GM21423 (cell line): ENCODE measurements at regions not wholly inside any gene's neighbourhood (a gene's known extent, or its start where the extent isn't known, plus 50 kb on each side); places are given as distances from the start of the nearest gene placed in this dataset.
"Not testable (repeated sequence)": the region's sequence is repeated elsewhere in the genome, so short reads cannot be mapped to it uniquely, and the experiment has no call there.

Experiments used
- ATAC-seq: cut with Tn5 transposase; IDR thresholded peaks from one replicate; pipeline ENCODE4 v1.9.1; 2021; ENCODE audit warnings: mild to moderate bottlenecking, moderate library complexity; ENCODE audit not compliant: unreplicated experiment

- ATAC-seq, result no peak
Observed at GRCh38 chr6:9744119-9744518, 670.8 kb downstream of the TFAP2A start.

GRCh38 chr6:9732056-9732455 is 682.8 kb downstream of the TFAP2A start:
- no peak for ATAC-seq

DNA sequence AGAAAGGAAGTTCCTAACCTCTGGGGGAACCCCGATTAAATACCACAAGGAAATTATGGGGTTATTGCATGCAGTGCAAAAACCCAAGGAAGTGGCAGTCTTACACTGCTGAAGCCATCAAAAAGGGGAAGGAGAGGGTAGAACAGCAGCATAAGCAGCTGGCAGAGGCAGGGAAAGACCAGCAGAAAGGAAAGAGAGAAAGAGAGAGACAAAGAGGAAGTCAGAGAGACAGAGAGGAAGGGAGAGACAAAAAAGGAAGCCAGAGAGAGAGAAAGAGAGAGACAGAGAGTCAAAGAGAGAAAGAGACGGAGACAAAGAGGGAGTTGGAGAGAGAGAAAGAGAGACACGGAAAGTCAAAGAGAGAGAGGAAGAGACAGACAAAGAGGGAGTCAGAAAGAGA is 689.1 kb downstream of the TFAP2A start:
- not testable (repeated sequence) for ATAC-seq

GRCh38 chr6:9717568-9717967 is 697.3 kb downstream of the TFAP2A start:
- no peak for ATAC-seq

GRCh38 chr6:9711365-9711764 is 703.5 kb downstream of the TFAP2A start:
- ATAC-seq, result no peak

GRCh38 chr6:9710574-9710973 is 704.3 kb downstream of the TFAP2A start:
- no peak for ATAC-seq

- ATAC-seq, result no peak
Observed at GRCh38 chr6:9708600-9708999, 706.3 kb downstream of the TFAP2A start.

DNA sequence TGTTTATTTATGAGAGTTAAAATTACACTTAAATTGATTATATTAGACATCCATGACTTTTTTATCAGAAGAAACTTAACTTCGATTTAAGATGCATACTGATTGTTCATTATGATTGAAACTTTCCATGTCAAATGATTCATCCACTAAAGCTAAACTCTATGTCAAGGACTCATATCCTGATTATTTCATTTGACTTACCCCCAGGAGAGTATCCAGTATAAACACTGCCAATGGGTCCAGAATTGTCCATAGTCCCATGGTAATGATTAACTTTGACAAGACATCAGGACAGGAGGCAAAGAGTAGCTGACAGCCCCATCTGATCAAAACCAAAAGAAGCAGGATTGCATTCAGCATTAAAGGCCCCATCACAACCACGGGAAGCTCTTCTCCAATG is 709.9 kb downstream of the TFAP2A start:
- no peak for ATAC-seq

DNA sequence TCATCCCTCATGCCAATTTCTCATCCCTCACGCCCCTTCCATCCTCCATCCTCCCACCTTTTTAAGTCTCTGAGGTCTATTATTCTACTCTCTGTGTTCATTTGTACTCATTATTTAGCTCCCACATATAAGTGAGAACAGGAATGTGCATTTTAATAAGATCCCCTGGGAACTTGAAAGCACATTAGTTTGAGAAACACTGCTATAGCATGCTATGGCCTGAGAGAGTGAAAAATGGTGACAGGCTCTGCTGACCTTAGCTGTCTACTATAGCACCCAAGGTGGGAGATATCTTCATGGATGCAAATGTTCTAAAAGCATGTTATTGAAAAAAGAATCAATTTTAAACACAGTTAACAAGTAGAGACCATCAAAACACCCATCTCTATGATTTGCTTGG is 712.0 kb downstream of the TFAP2A start:
- ATAC-seq, result no peak

GRCh38 chr6:9699888-9700287 is 715.0 kb downstream of the TFAP2A start:
- no peak for ATAC-seq

DNA sequence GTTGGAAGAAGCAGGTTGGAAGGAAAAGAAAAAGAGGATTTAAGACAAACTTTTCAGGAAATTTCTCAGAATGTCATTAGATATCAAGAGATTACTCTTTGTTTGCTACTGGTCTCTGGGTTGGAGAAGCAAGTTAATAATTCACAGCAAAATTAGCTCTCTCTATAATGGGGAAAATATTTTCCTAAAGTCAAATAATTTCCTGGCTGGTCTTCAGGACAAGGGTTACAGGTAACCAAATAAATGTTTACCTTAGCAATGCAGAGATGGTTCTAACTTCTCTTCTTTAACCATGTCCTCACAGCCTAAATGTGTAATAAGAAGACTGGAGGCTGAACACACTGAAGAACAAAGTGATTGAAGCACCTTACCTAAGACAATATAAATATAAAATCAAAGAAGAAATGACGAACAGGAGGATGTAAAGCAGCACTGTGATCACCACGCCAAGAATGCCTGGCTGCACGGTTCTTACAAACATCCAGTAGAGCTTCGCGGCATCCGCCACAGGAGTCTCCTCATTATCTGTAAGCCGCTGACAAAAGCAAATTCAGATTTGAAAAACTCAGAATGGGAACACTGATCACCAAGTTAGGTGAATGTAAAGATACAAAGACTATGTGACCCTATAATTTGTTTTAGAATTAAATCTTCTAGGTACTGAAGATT is 717.5 kb downstream of the TFAP2A start:
- no peak for ATAC-seq

DNA sequence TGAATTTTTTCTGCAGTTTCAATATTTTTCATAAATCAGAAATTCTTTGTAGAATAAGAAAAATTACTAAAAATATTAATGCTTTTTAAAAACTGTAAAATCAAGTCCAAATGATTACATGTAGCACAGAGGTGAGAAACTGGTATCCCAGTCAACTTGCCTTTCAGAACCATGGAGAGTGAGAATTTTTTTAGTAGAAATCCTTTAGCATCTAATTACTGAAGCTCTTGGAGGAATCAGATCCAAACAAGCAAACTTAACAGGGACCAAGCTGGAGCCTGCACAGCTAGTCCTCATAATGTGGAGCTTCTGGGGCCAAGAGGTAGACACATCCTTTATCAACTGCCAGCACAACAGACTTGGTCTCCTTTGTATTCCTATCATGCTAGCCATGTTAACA is 724.5 kb downstream of the TFAP2A start:
- no peak for ATAC-seq

- ATAC-seq, result not testable (repeated sequence)
Observed at GRCh38 chr6:9680727-9681126, 734.1 kb downstream of the TFAP2A start.

GRCh38 chr6:9675122-9675521 is 739.8 kb downstream of the TFAP2A start:
- ATAC-seq, result no peak

DNA sequence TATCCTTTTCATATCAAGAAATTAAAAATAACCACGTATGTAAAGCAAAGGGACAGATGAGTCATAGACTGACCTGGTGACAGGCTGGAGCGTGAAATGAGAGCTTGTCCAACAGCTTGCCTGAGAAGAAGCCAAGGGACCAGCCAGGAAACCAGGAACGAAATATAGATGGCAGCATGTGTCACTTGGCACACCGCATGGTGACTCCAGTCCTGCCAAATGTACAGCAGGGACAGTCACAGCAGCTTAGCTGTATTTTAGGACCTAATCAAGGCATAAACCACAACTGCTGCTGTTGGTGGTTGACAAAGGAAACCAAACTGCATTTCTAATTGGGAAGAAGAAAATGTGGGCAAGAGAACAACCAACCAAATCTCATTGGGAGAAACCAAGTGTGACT is 755.0 kb downstream of the TFAP2A start:
- ATAC-seq, result no peak

- no peak for ATAC-seq
Observed at GRCh38 chr6:9657994-9658393, 756.9 kb downstream of the TFAP2A start.

- ATAC-seq, result no peak
Observed at GRCh38 chr6:9647599-9647998, 767.3 kb downstream of the TFAP2A start.

DNA sequence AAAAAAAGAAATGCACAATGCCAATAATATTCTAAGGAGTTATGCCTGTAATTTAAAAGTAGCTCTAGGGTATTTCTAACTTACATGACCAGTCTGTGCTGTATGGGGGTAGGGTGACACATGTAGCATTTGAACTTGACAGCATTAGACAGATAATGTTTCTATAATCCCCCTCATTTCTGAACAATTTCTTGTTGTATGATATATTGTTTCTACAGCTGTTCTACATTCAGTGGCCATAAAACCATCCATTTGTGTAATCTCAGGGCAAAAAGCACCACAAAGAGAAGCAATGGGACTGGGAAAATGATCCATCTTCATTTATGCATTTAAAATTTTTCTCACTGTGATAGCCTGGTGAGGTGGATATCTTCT is 767.8 kb downstream of the TFAP2A start:
- no peak for ATAC-seq

DNA sequence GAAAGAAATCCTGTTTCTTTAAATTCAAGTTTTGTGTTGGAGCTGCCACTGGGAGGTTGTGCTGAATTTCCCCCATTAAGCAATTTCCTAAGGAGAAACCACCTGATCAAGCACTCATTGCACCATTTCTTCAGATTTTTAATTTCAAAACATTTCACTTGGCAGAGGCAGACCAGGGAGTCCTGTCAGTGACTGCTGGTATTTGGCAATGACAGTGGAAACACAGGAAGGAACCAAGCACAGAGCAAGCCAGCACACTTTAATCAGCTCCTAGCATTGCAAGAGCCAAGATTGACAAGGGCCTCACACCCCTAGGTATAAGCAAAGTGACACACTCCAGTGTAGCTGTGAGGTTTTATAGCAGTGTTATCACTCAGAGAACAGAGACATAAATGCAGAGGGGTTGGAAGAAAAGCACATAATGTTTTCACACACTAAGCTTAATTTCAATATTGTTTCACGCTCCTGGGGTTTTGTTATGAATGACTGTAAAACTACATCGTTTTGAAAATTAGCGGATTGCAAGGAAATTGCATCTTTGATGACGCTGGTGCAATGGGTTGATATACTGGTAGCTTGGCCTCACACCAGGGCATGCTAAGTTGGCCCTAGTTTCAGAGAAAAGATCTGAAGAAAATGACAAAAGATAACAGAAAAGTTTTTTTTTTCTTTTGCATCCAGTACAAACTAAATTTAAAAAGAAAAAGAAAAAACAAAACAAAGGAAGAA is 768.4 kb downstream of the TFAP2A start:
- ATAC-seq, result no peak

GRCh38 chr6:9638861-9639260 is 776.0 kb downstream of the TFAP2A start:
- no peak for ATAC-seq

GRCh38 chr6:9634776-9635175 is 780.1 kb downstream of the TFAP2A start:
- ATAC-seq, result no peak

DNA sequence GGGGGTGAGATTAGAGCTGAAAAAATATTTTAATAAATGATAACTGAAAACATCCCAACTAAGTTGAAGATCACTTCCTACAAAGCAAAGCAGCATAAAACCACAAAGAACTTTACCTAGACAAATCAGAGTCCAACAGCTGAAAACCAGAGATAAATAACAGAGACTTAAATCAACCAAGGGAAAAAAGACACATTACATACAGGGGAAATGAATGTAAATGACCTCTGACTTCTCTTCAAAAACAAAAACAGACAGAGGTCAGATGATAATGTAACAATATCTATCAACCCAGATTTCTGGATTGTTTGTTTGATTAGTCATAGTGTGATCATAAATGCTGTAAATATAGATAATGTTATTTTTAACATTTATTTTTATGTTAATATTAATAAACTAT is 782.8 kb downstream of the TFAP2A start:
- ATAC-seq, result no peak

GRCh38 chr6:9628819-9629218 is 786.1 kb downstream of the TFAP2A start:
- no peak for ATAC-seq
